Rectal smooth muscle tissue (tissue), 1 donor: ENCODE measurements at regions not wholly inside any gene's neighbourhood (a gene's known extent, or its start where the extent isn't known, plus 50 kb on each side); places are given as distances from the start of the nearest gene placed in this dataset.

ENCODE experiments used
- H3K27ac ChIP-seq: one replicate; pipeline ENCODE4 v1.7.0; 2013; ENCODE audit warnings: low read depth, low read length, inconsistent platforms
- H3K27me3 ChIP-seq: one replicate; pipeline ENCODE4 v1.7.0; 2013; ENCODE audit warnings: low read length; ENCODE audit not compliant: control insufficient read depth, insufficient read depth
- H3K36me3 ChIP-seq: one replicate; pipeline ENCODE4 v1.7.0; 2013; ENCODE audit warnings: low read length; ENCODE audit not compliant: control insufficient read depth, insufficient read depth
- H3K4me1 ChIP-seq: one replicate; pipeline ENCODE4 v1.7.0; 2013; ENCODE audit warnings: low read length; ENCODE audit not compliant: control insufficient read depth, insufficient read depth
- H3K4me3 ChIP-seq: one replicate; pipeline ENCODE4 v1.7.0; 2013; ENCODE audit warnings: low read length
- H3K9ac ChIP-seq: one replicate; pipeline ENCODE4 v1.7.0; 2013; ENCODE audit warnings: low read length

DNA sequence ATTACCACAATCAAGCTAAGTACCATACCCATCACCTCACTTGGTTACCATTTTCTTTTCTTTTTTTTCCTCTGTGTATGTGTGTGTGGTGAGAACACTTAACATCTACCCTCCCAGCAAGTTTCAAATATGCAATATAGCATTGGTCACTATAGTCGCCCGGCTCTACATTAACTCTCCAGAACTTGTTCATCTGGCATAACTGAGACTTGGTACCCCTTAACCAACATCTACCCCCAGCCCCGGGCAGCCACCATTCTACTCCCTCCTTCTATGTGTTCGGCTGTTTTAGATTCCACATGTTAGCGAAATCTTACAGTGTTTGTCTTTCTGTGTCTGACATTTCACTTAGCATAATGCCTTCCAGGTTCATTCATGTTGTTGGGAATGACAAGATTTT, 89.0 kb upstream of the TOP1 start:
- Histone ChIP-seq H3K36me3 (no peaks in the 10 kb centered on the region), H3K4me1 (no peaks in the 10 kb centered on the region), H3K27me3 (no peaks in the 10 kb centered on the region), H3K9ac (no peak overlapping the region), H3K4me3 (no peak overlapping the region), H3K27ac (no peak overlapping the region)

DNA sequence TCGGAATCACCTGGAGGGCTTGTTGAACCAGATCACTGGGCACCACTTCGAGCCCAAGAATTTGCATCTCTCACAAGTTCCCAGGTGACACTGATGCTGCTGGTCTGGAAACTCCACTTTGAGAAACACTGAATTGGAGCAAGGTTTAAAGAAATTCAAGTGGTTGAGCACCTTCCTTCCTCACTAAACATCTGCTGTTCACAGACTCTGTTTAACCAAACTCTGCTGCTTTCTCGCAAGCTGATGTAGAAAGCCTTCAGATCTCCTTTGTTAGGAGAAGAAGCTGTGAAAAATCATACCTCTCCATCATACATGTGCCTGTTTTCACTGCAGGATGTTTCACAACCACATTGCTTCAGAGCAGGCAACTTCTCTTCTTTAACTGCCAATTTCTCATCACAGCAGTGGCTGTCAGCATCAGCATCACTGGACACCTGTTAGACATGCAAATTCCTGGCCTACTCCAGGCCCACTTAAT, 87.5 kb upstream of the TOP1 start:
- Histone ChIP-seq H3K36me3 (no peaks in the 10 kb centered on the region), H3K27me3 (no peaks in the 10 kb centered on the region), H3K27ac (no peak overlapping the region), H3K9ac (no peak overlapping the region), H3K4me1 (no peaks in the 10 kb centered on the region), H3K4me3 (no peak overlapping the region)

DNA sequence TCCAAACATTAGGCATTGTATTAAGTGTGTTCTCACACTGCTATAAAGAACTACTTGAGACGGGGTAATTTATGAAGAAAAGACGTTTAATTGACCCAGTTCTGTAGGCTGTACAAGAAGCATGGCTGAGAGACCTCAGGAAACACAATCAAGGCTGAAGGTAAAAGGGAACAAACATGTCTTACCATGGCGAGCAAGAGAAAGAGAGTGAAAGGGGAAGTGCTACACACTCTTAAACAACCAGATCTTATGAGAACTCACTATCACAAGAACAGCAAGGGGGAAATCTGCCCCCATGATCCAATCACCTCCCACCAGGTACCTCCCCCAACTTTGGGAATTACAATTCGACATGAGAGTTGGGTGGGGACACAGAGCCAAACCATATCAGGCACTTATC, 86.6 kb upstream of the TOP1 start:
- H3K4me3 ChIP-seq: no peak overlapping the region
- no peak overlapping the region for H3K27ac ChIP-seq
- H3K4me1 ChIP-seq: no peaks in the 10 kb centered on the region
- H3K36me3 ChIP-seq: no peaks in the 10 kb centered on the region
- H3K27me3 ChIP-seq: no peaks in the 10 kb centered on the region
- H3K9ac ChIP-seq: no peak overlapping the region

- Histone ChIP-seq H3K27me3 (no peaks in the 10 kb centered on the region), H3K4me1 (no peaks in the 10 kb centered on the region), H3K4me3 (no peak overlapping the region), H3K27ac (no peak overlapping the region), H3K36me3 (no peaks in the 10 kb centered on the region), H3K9ac (no peak overlapping the region)
Measured at GRCh38 chr20:40942775-40943174, 85.8 kb upstream of the TOP1 start.

GRCh38 chr20:40943591-40943990, 85.0 kb upstream of the TOP1 start:
- Histone ChIP-seq H3K36me3 (no peaks in the 10 kb centered on the region), H3K4me3 (no peak overlapping the region), H3K27me3 (no peaks in the 10 kb centered on the region), H3K9ac (no peak overlapping the region), H3K27ac (no peak overlapping the region), H3K4me1 (no peaks in the 10 kb centered on the region)

DNA sequence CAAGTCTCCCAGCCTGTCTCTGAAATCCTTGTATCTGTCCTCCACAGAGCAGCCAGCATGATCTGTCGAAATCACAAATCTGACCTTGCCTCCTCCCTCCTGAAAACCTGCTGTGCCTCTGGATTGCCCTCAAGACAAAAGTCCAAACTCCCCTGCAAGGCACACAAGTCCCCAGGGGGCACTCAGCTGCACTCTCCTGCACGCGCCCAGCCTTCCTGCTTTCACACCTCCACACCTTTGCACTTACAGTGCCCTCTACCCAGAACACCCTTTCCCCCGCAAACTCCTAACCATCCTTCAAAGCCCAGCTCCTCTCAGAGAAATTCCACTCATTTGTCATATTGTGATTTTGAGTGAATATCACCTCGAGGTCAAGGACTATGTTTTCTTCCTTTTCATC, 83.4 kb upstream of the TOP1 start:
- H3K4me3 ChIP-seq: no peak overlapping the region
- H3K27ac ChIP-seq: no peak overlapping the region
- no peaks in the 10 kb centered on the region for H3K4me1 ChIP-seq
- no peak overlapping the region for H3K9ac ChIP-seq
- no peaks in the 10 kb centered on the region for H3K27me3 ChIP-seq
- H3K36me3 ChIP-seq: no peaks in the 10 kb centered on the region

- H3K36me3 ChIP-seq: no peaks in the 10 kb centered on the region
- no peak overlapping the region for H3K27ac ChIP-seq
- H3K9ac ChIP-seq: no peak overlapping the region
- no peak overlapping the region for H3K4me3 ChIP-seq
- H3K4me1 ChIP-seq: no peaks in the 10 kb centered on the region
- no peaks in the 10 kb centered on the region for H3K27me3 ChIP-seq
Measured at GRCh38 chr20:40945754-40946450, 82.7 kb upstream of the TOP1 start.

DNA sequence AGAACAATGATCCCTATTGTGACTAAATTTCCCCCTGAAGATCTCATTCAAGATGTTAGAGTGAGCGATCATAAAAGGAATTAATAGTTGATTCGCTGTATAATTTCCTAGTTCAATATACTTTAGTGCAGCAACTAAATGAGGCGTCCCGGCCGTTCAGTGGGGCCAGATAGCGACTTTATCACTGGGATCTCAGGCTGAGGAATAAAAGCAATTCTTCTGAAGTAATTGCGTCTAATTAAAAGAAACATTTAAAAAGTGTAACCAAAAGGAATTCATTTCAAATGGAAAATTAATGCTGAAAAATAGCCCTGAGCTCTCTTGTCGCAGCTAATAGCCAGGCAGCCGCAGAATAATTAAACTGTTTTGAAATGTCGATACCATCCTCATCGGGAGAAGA, 82.2 kb upstream of the TOP1 start:
- H3K36me3 ChIP-seq: no peaks in the 10 kb centered on the region
- no peak overlapping the region for H3K9ac ChIP-seq
- no peaks in the 10 kb centered on the region for H3K4me1 ChIP-seq
- no peak overlapping the region for H3K4me3 ChIP-seq
- H3K27ac ChIP-seq: no peak overlapping the region
- H3K27me3 ChIP-seq: no peaks in the 10 kb centered on the region

- Histone ChIP-seq H3K9ac (no peak overlapping the region), H3K27ac (no peak overlapping the region), H3K4me3 (no peak overlapping the region), H3K4me1 (no peaks in the 10 kb centered on the region), H3K27me3 (no peaks in the 10 kb centered on the region), H3K36me3 (no peaks in the 10 kb centered on the region)
Measured at GRCh38 chr20:40948465-40949267, 80.0 kb upstream of the TOP1 start.

DNA sequence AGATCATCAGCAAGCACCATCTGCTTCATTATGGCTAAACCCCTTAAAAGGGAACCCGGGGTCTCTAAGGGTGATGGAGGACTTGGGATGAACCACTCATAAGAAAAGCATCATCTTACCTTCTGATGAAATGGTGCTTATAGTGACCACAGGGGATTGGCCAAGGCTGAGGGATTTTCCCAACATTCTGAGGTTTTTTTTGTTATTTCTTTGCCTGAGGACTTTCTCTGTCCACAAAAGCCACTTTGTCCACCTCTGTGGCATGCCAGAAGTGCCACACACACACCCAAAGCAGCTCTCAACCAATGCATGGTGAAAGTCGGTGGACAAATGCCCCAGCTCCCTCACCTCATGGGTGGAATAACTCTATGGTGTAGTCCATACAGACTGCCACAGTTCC, 79.3 kb upstream of the TOP1 start:
- no peaks in the 10 kb centered on the region for H3K36me3 ChIP-seq
- no peak overlapping the region for H3K9ac ChIP-seq
- no peak overlapping the region for H3K4me3 ChIP-seq
- no peaks in the 10 kb centered on the region for H3K4me1 ChIP-seq
- H3K27me3 ChIP-seq: no peaks in the 10 kb centered on the region
- H3K27ac ChIP-seq: no peak overlapping the region

- H3K27me3 ChIP-seq: no peaks in the 10 kb centered on the region
- no peaks in the 10 kb centered on the region for H3K36me3 ChIP-seq
- H3K4me3 ChIP-seq: no peak overlapping the region
- no peak overlapping the region for H3K27ac ChIP-seq
- no peak overlapping the region for H3K9ac ChIP-seq
- no peaks in the 10 kb centered on the region for H3K4me1 ChIP-seq
Measured at GRCh38 chr20:40952136-40952535, 76.5 kb upstream of the TOP1 start.

DNA sequence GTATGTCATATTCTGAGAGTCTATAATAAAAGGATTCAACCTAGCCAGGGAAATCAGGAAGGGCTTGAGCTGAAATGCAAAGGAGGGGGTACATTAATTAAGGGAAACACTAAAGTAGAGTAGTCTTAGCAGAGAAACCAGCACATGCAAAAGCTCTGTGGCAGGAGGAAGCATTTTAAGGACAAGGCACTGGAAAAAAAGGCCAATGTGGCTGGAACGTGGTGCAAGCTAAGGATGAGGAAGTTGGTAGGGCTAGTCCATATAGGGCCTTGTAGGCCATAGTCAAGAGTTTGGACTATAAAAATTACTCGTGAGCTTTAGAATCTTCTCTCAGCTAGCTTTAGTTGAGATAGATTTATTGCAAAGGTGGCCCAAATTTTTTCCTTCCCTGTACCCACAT, 75.2 kb upstream of the TOP1 start:
- Histone ChIP-seq H3K27me3 (no peaks in the 10 kb centered on the region), H3K36me3 (no peaks in the 10 kb centered on the region), H3K27ac (no peak overlapping the region), H3K4me3 (no peak overlapping the region), H3K9ac (no peak overlapping the region), H3K4me1 (no peaks in the 10 kb centered on the region)

DNA sequence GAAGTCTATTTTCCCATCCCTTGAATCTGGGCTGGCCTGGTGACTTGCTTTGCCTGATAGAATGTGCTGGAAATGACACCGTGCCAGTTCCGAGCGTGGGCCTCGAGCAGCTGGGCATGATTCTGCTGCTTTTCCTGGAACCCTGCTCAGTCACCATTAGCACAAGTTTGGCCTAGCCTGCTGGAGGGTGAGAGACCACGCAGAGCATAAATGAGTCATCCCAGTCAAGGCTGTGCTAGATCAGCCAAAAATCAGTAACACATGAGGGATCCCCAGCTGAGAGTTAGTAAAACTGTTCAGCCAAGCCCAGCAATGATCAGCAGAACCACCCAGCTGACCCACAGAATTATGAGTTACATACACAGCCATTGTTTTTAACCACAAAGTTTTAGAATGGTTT, 74.8 kb upstream of the TOP1 start:
- no peaks in the 10 kb centered on the region for H3K27me3 ChIP-seq
- no peak overlapping the region for H3K4me3 ChIP-seq
- no peaks in the 10 kb centered on the region for H3K4me1 ChIP-seq
- no peak overlapping the region for H3K9ac ChIP-seq
- no peaks in the 10 kb centered on the region for H3K36me3 ChIP-seq
- no peak overlapping the region for H3K27ac ChIP-seq
